HCT116 (cell line): ENCODE measurements at regions not wholly inside any gene's neighbourhood (a gene's known extent, or its start where the extent isn't known, plus 50 kb on each side); places are given as distances from the start of the nearest gene placed in this dataset.

Experiments used
- ATAC-seq: fragments of 200-7000 bp; cut with Tn5 transposase; 2 replicates; pipeline ENCODE4 v1.9.1; 2020; ENCODE audit warnings: mild to moderate bottlenecking, moderate library complexity
- BruUV-seq: library from RNA; stranded (reverse); fragments of 400-500 nt; replicated peaks from 2 replicates; lab custom pipeline; 2021; lab: Mats Ljungman, UMichigan
- CTCF ChIA-PET: fragments of 300-600 bp; sonication (Branson Sonifier 250); formaldehyde crosslinking; loops from one replicate; lab custom pipeline; 2021; ENCODE audit warnings: antibody characterized with exemption; lab: Charles Lee
- POLR2A ChIA-PET: fragments of 300-600, 350-600 bp; sonication (Branson Sonifier 250); formaldehyde crosslinking; loops from one replicate; lab custom pipeline; 2021; ENCODE audit warnings: antibody characterized with exemption; lab: Charles Lee
- RAD21 ChIA-PET, 2 experiments: fragments of 300-600 bp; sonication (Branson Sonifier 250); formaldehyde crosslinking; loops; one replicate each; lab custom pipeline; 2023; ENCODE audit warnings: low total read pairs in 2 of 2; ENCODE audit not compliant: uncharacterized antibody in 2 of 2, unreplicated experiment in 2 of 2, low non-redundant PET in 1 of 2; lab: Charles Lee
- DNase-seq: peaks from one replicate; pipeline ENCODE4 v3.0.0-alpha.2; 2010; ENCODE audit warnings: low read depth, low spot score
- H2AFZ ChIP-seq: fragments of 200-600 bp; shearing (Covaris generic), sonication (generic); 2 replicates; pipeline ENCODE4 v1.6.1; 2017; ENCODE audit warnings: low read depth, mixed run types, mixed read lengths, antibody characterized with exemption, low read length; ENCODE audit not compliant: poor library complexity, severe bottlenecking
- H3K27ac ChIP-seq: 2 replicates; pipeline ENCODE4 v1.5.1; 2012; ENCODE audit warnings: low read depth, low read length
- H3K27me3 ChIP-seq: fragments of 200-600 bp; sonication (generic); 2 replicates; pipeline ENCODE4 v1.6.1; 2016; ENCODE audit warnings: mixed run types, low read length, mixed read lengths; ENCODE audit not compliant: insufficient read depth
- H3K36me3 ChIP-seq, 2 experiments: fragments of 200-500 bp in 1 of 2; fragments of 200-600 bp in 1 of 2; sonication (Bioruptor generic) in 1 of 2; sonication (generic) in 1 of 2; 2 replicates each; pipeline versions ENCODE4 v1.5.1 to v1.6.1; 2014 to 2016; ENCODE audit warnings: low read length in 2 of 2, inconsistent platforms in 1 of 2, mixed read lengths in 1 of 2, mixed run types in 1 of 2; ENCODE audit not compliant: insufficient read depth in 2 of 2, control insufficient read depth in 1 of 2
- H3K4me1 ChIP-seq, 2 experiments: fragments of 200-600 bp in 1 of 2; sonication (generic) in 1 of 2; 2 replicates each; pipeline versions ENCODE4 v1.5.1 to v1.6.1; 2012 to 2017; ENCODE audit warnings: low read length in 2 of 2, inconsistent platforms in 1 of 2, mild to moderate bottlenecking in 1 of 2, mixed read lengths in 1 of 2, mixed run types in 1 of 2, moderate library complexity in 1 of 2; ENCODE audit not compliant: insufficient read depth in 2 of 2, control insufficient read depth in 1 of 2
- H3K4me2 ChIP-seq: fragments of 200-600 bp; sonication (generic); 2 replicates; pipeline ENCODE4 v1.6.1; 2017; ENCODE audit warnings: mixed run types, low read length, mixed read lengths
- H3K4me3 ChIP-seq, 2 experiments: fragments of 200-600 bp in 1 of 2; sonication (generic) in 1 of 2; replicated peaks in 1 of 2; 2 replicates each; pipeline ENCODE4 v1.5.1; 2011 to 2016; ENCODE audit warnings: low read length in 2 of 2, control low read depth in 1 of 2, low read depth in 1 of 2, mild to moderate bottlenecking in 1 of 2, mixed read lengths in 1 of 2, mixed run types in 1 of 2
- H3K79me2 ChIP-seq: fragments of 200-600 bp; sonication (generic); 2 replicates; pipeline ENCODE4 v1.6.1; 2017; ENCODE audit warnings: mild to moderate bottlenecking, mixed run types, low read length, moderate library complexity, mixed read lengths; ENCODE audit not compliant: insufficient read depth
- H3K9ac ChIP-seq: fragments of 200-600 bp; sonication (generic); 2 replicates; pipeline ENCODE4 v1.6.1; 2016; ENCODE audit warnings: low read length, mixed read lengths
- H3K9me2 ChIP-seq: fragments of 200-600 bp; sonication (generic), shearing (Covaris generic); 2 replicates; pipeline ENCODE4 v1.6.1; 2017; ENCODE audit warnings: mixed run types, mild to moderate bottlenecking, moderate library complexity; ENCODE audit not compliant: insufficient read depth
- H3K9me3 ChIP-seq, 2 experiments: fragments of 200-500 bp in 1 of 2; fragments of 200-600 bp in 1 of 2; sonication (Bioruptor generic) in 1 of 2; sonication (generic) in 1 of 2; 2 replicates each; pipeline ENCODE4 v1.6.1; 2014 to 2017; ENCODE audit warnings: low read length in 2 of 2, mixed read lengths in 2 of 2, inconsistent platforms in 1 of 2, low read depth in 1 of 2, mild to moderate bottlenecking in 1 of 2, mixed run types in 1 of 2, moderate library complexity in 1 of 2; ENCODE audit not compliant: control insufficient read depth in 1 of 2, insufficient read depth in 1 of 2
- H4K20me1 ChIP-seq: fragments of 200-600 bp; sonication (generic), shearing (Covaris generic); 2 replicates; pipeline ENCODE4 v1.6.1; 2017; ENCODE audit warnings: mixed run types, mild to moderate bottlenecking, moderate library complexity; ENCODE audit not compliant: insufficient read depth
- EGR1 ChIP-seq: IDR thresholded peaks from 2 replicates; pipeline ENCODE4 v1.6.1; 2012; ENCODE audit warnings: low read depth
- EZH2 ChIP-seq: fragments of 200-600 bp; sonication (generic); IDR thresholded peaks from 2 replicates; pipeline ENCODE4 v1.6.1; 2017; ENCODE audit warnings: antibody characterized with exemption, mixed run types
- RAD21 ChIP-seq: IDR thresholded peaks from 2 replicates; pipeline ENCODE4 v1.6.1; 2012; ENCODE audit warnings: low read depth, mild to moderate bottlenecking
- SIN3A ChIP-seq: IDR thresholded peaks from 2 replicates; pipeline ENCODE4 v1.6.1; 2012; ENCODE audit warnings: low read depth
- SP1 ChIP-seq: IDR thresholded peaks from 2 replicates; pipeline ENCODE4 v1.6.1; 2012; ENCODE audit warnings: low read depth
- SRF ChIP-seq: IDR thresholded peaks from 2 replicates; pipeline ENCODE4 v1.6.1; 2012; ENCODE audit warnings: low read depth
- TCF7L2 ChIP-seq: IDR thresholded peaks from 2 replicates; pipeline ENCODE4 v1.7.0; 2011; ENCODE audit warnings: borderline replicate concordance, inconsistent platforms; ENCODE audit not compliant: insufficient read depth, insufficient read length; ENCODE audit errors: extremely low read depth
- ZFX ChIP-seq: fragments of 450-650 bp; IDR thresholded peaks from 2 replicates; pipeline ENCODE4 v1.6.1; 2017
- ZNF274 ChIP-seq: fragments of 200-500 bp; sonication (Bioruptor generic); IDR thresholded peaks from 2 replicates; pipeline ENCODE4 v1.6.1; 2014; ENCODE audit warnings: mild to moderate bottlenecking, low read depth, low read length, inconsistent platforms
- intact Hi-C: fragments of 100-400 bp; cut with micrococcal nuclease; formaldehyde crosslinking; loops from 2 replicates; pipeline ENCODE4 v1.10.0; 2022
- TF ChIP-seq, protein P1 (sequence below): IDR thresholded peaks from 2 replicates; pipeline ENCODE4 v1.6.1; 2012
- TF ChIP-seq, protein P2 (sequence below), 3 experiments: fragments of 200-600 bp in 1 of 3; sonication (generic) in 1 of 3; IDR thresholded peaks in 2 of 3; conservative IDR thresholded peaks in 1 of 3; 2 replicates each; pipeline ENCODE4 v1.5.1; 2012 to 2017; ENCODE audit warnings: low read depth in 2 of 3, low read length in 2 of 3, antibody characterized with exemption in 1 of 3, borderline replicate concordance in 1 of 3, control low read depth in 1 of 3, mild to moderate bottlenecking in 1 of 3, mixed read lengths in 1 of 3, mixed run types in 1 of 3, moderate library complexity in 1 of 3; ENCODE audit not compliant: insufficient read depth in 1 of 3

GRCh38 chr4:186886759-186887158, 163.1 kb upstream of the FAT1 start:
- H3K9me3 ChIP-seq, result no peaks in the 10 kb centered on the region
- no peaks in the 10 kb centered on the region for H4K20me1 ChIP-seq
- H3K4me2 ChIP-seq, result no peak overlapping the region
- ChIA-PET CTCF (no interaction called here), RAD21 (no interaction called here), POLR2A (no interaction called here)
- no peaks in the 10 kb centered on the region for H3K36me3 ChIP-seq
- H3K79me2 ChIP-seq, result peaks cover 4% of the 10 kb centered on the region; the same call in 1 of the 2 replicates
- TF ChIP-seq EZH2, result no peak
- TF ChIP-seq ZNF274, result no peak
- TF ChIP-seq SIN3A, result no peak
- TF ChIP-seq RAD21, result no peak
- TF ChIP-seq SRF, result no peak
- TF ChIP-seq EGR1, result no peak
- TF ChIP-seq, protein P1, sequence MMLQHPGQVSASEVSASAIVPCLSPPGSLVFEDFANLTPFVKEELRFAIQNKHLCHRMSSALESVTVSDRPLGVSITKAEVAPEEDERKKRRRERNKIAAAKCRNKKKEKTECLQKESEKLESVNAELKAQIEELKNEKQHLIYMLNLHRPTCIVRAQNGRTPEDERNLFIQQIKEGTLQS, result no peak
- TF ChIP-seq ZFX, result no peak
- TF ChIP-seq, protein P2, sequence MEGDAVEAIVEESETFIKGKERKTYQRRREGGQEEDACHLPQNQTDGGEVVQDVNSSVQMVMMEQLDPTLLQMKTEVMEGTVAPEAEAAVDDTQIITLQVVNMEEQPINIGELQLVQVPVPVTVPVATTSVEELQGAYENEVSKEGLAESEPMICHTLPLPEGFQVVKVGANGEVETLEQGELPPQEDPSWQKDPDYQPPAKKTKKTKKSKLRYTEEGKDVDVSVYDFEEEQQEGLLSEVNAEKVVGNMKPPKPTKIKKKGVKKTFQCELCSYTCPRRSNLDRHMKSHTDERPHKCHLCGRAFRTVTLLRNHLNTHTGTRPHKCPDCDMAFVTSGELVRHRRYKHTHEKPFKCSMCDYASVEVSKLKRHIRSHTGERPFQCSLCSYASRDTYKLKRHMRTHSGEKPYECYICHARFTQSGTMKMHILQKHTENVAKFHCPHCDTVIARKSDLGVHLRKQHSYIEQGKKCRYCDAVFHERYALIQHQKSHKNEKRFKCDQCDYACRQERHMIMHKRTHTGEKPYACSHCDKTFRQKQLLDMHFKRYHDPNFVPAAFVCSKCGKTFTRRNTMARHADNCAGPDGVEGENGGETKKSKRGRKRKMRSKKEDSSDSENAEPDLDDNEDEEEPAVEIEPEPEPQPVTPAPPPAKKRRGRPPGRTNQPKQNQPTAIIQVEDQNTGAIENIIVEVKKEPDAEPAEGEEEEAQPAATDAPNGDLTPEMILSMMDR (IDR thresholded peaks at IDR 0.05 in 2 of 3, conservative IDR thresholded peaks at IDR 0.05 in 1 of 3; ENCODE audit: borderline replicate concordance in 1 of 3, insufficient read depth in 1 of 3, low read depth in 2 of 3, low read length in 2 of 3), result no peak
- no peak for TF ChIP-seq TCF7L2
- TF ChIP-seq SP1, result no peak
- BruUV-seq, result no TSS peak
- H3K4me1 ChIP-seq, result peaks cover 29 to 30% of the 10 kb centered on the region in 2 experiments
- no peaks in the 10 kb centered on the region for H3K9me2 ChIP-seq
- intact Hi-C loops, result no loop called here
- H2AFZ ChIP-seq, result no peak overlapping the region
- H3K27me3 ChIP-seq, result no peaks in the 10 kb centered on the region
- no peak for DNase-seq
- ATAC-seq, result no peak
- H3K27ac ChIP-seq, result no peak overlapping the region
- no peak overlapping the region for H3K9ac ChIP-seq
- no peak overlapping the region for H3K4me3 ChIP-seq
